ENCODE measurements at regions not wholly inside any gene's neighbourhood (a gene's known extent, or its start where the extent isn't known, plus 50 kb on each side); places are given as distances from the start of the nearest gene placed in this dataset.

GRCh38 chr1:30607723-30608122 lies 115.7 kb downstream of the MATN1 start:
- no peak for DNase-seq (ENCODE audit: low read depth, low spot score)
- Histone ChIP-seq H3K4me1 (ENCODE audit: control insufficient read depth, extremely low read depth, insufficient read depth, low read length) (peaks cover 21% of the 10 kb centered on the region), H3K36me3 (ENCODE audit: control insufficient read depth in 2 of 2, extremely low read depth in 1 of 2, insufficient read depth in 2 of 2, low read length in 2 of 2) (no peaks in the 10 kb centered on the region), H3K9me1 (ENCODE audit: control insufficient read depth, extremely low read depth, insufficient read depth, low read length) (no peaks in the 10 kb centered on the region), H3K9ac (ENCODE audit: control insufficient read depth, extremely low read depth, insufficient read depth, low read length) (no peak overlapping the region), H2AFZ (ENCODE audit: control insufficient read depth, low read length) (no peak overlapping the region), H3K4me2 (ENCODE audit: control insufficient read depth, extremely low read depth, insufficient read depth, low read depth, low read length) (no peak overlapping the region), H3K27ac (ENCODE audit: control insufficient read depth, insufficient read depth, low read length) (no peak overlapping the region), H3K27me3 (ENCODE audit: control insufficient read depth, extremely low read depth, insufficient read depth, low read length) (no peaks in the 10 kb centered on the region), H3K9me3 (ENCODE audit: control insufficient read depth, low read depth, low read length) (no peaks in the 10 kb centered on the region), H4K20me1 (ENCODE audit: control insufficient read depth, extremely low read depth, insufficient read depth, low read length) (no peaks in the 10 kb centered on the region), H3K79me2 (ENCODE audit: control insufficient read depth, insufficient read depth, low read length) (no peaks in the 10 kb centered on the region), H3K4me3 (ENCODE audit: control insufficient read depth in 2 of 3, extremely low read depth in 1 of 3, insufficient read depth in 2 of 3, low read depth in 1 of 3, low read length in 3 of 3) (no peak overlapping the region)
- FAIRE-seq: peak; percentile 44
- TF ChIP-seq EZH2 (IDR thresholded peaks at IDR 0.05; ENCODE audit: low read length) (no peak), CTCF (optimal IDR thresholded peaks at IDR 0.05 in 1 of 3, IDR thresholded peaks at IDR 0.05 in 1 of 3, conservative IDR thresholded peaks at IDR 0.05 in 1 of 3; ENCODE audit: extremely low read depth in 1 of 3, insufficient read depth in 2 of 3, low read length in 3 of 3) (no peak)
- dilution Hi-C loops (cut with MboI; ENCODE audit: extremely low pct_ligation_motif_present, low sequenced_read_pairs): no loop called here

DNA sequence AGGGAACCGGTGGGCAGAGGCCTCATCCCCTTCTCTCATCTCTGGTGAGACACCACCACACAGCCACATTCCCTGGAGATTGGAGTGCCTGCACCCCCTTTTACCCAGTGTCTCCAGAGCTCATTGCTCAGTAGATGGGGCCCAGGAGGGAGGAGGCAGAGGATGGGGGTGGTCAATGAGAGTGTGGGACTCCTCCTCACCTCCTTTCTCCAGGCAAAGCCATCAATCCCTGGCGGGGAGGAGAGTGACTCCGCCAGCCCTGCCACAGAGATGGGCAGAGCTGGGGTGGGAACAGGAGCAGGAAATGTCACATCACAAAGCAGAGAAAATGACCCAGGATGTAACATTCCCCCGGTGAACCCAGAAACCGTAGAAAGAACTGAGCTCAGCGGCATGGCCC lies 117.2 kb downstream of the MATN1 start:
- no peak overlapping the region for H3K4me2 ChIP-seq (ENCODE audit: control insufficient read depth, extremely low read depth, insufficient read depth, low read depth, low read length)
- no peak overlapping the region for H3K27ac ChIP-seq (ENCODE audit: control insufficient read depth, insufficient read depth, low read length)
- no peaks in the 10 kb centered on the region for H3K79me2 ChIP-seq (ENCODE audit: control insufficient read depth, insufficient read depth, low read length)
- dilution Hi-C loops (cut with MboI; ENCODE audit: extremely low pct_ligation_motif_present, low sequenced_read_pairs): no loop called here
- DNase-seq (ENCODE audit: low read depth, low spot score): no peak
- FAIRE-seq: no peak
- no peaks in the 10 kb centered on the region for H3K9me3 ChIP-seq (ENCODE audit: control insufficient read depth, low read depth, low read length)
- no peak overlapping the region for H3K4me3 ChIP-seq (ENCODE audit: control insufficient read depth in 2 of 3, extremely low read depth in 1 of 3, insufficient read depth in 2 of 3, low read depth in 1 of 3, low read length in 3 of 3)
- TF ChIP-seq EZH2 (IDR thresholded peaks at IDR 0.05; ENCODE audit: low read length) (no peak), CTCF (optimal IDR thresholded peaks at IDR 0.05 in 1 of 3, IDR thresholded peaks at IDR 0.05 in 1 of 3, conservative IDR thresholded peaks at IDR 0.05 in 1 of 3; ENCODE audit: extremely low read depth in 1 of 3, insufficient read depth in 2 of 3, low read length in 3 of 3) (no peak)
- peaks cover 14% of the 10 kb centered on the region for H3K4me1 ChIP-seq (ENCODE audit: control insufficient read depth, extremely low read depth, insufficient read depth, low read length)
- H3K9ac ChIP-seq (ENCODE audit: control insufficient read depth, extremely low read depth, insufficient read depth, low read length): no peak overlapping the region
- H4K20me1 ChIP-seq (ENCODE audit: control insufficient read depth, extremely low read depth, insufficient read depth, low read length): no peaks in the 10 kb centered on the region
- no peaks in the 10 kb centered on the region for H3K27me3 ChIP-seq (ENCODE audit: control insufficient read depth, extremely low read depth, insufficient read depth, low read length)
- H3K36me3 ChIP-seq (ENCODE audit: control insufficient read depth in 2 of 2, extremely low read depth in 1 of 2, insufficient read depth in 2 of 2, low read length in 2 of 2): no peaks in the 10 kb centered on the region
- no peak overlapping the region for H2AFZ ChIP-seq (ENCODE audit: control insufficient read depth, low read length)
- H3K9me1 ChIP-seq (ENCODE audit: control insufficient read depth, extremely low read depth, insufficient read depth, low read length): no peaks in the 10 kb centered on the region

Measured in keratinocyte (primary cell).